ENCODE measurements at regions not wholly inside any gene's neighbourhood (a gene's known extent, or its start where the extent isn't known, plus 50 kb on each side); places are given as distances from the start of the nearest gene placed in this dataset.
"Not testable (repeated sequence)": the region's sequence is repeated elsewhere in the genome, so short reads cannot be mapped to it uniquely, and the experiment has no call there.

DNA sequence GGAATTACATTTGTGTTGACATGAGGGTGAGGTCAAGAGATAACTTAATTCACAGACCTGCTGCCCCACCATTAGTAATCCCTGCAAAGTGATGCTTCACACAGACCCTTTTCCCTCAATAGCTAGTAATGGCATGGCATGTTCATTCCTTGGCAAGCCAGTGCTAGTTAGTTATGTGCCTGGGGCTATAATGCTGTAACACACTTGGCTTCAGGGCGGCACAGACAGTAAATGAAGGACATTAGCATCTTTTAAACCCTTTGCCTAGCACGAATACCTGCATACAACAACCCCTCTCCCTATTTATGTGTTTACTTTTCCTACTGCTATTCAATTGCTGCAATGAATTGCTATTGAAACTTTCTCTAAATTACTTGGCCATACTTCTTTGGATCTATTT lies 266.2 kb upstream of the VWC2 start:
- TF ChIP-seq FOS (IDR thresholded peaks at IDR 0.05; ENCODE audit: low read depth, low read length); POLR2A (IDR thresholded peaks at IDR 0.05; ENCODE audit: low read depth, low read length); BHLHE40 (IDR thresholded peaks at IDR 0.05; ENCODE audit: low read depth, low read length); CEBPB (IDR thresholded peaks at IDR 0.05; ENCODE audit: low read depth, low read length); MAZ (IDR thresholded peaks at IDR 0.05; ENCODE audit: borderline replicate concordance, low read depth, low read length); RFX5 (IDR thresholded peaks at IDR 0.05; ENCODE audit: low read depth, low read length): not testable (repeated sequence)
- TF ChIP-seq, protein P1, sequence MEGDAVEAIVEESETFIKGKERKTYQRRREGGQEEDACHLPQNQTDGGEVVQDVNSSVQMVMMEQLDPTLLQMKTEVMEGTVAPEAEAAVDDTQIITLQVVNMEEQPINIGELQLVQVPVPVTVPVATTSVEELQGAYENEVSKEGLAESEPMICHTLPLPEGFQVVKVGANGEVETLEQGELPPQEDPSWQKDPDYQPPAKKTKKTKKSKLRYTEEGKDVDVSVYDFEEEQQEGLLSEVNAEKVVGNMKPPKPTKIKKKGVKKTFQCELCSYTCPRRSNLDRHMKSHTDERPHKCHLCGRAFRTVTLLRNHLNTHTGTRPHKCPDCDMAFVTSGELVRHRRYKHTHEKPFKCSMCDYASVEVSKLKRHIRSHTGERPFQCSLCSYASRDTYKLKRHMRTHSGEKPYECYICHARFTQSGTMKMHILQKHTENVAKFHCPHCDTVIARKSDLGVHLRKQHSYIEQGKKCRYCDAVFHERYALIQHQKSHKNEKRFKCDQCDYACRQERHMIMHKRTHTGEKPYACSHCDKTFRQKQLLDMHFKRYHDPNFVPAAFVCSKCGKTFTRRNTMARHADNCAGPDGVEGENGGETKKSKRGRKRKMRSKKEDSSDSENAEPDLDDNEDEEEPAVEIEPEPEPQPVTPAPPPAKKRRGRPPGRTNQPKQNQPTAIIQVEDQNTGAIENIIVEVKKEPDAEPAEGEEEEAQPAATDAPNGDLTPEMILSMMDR (conservative IDR thresholded peaks at IDR 0.05; ENCODE audit: low read depth, low read length), result not testable (repeated sequence)

Measured in IMR-90 (cell line).